Tibial artery (tissue), 4 donors: ENCODE measurements at regions not wholly inside any gene's neighbourhood (a gene's known extent, or its start where the extent isn't known, plus 50 kb on each side); places are given as distances from the start of the nearest gene placed in this dataset.
"Not testable (repeated sequence)": the region's sequence is repeated elsewhere in the genome, so short reads cannot be mapped to it uniquely, and the experiment has no call there.

Source experiments
- DNase-seq, 2 donors: peaks; one replicate each; pipeline ENCODE4 v3.0.0-alpha.2; 2019
- H3K27ac ChIP-seq, 2 donors: fragments of 200-600 bp; sonication (generic) in 1 of 2; 1 replicate in 1 of 2; 2 replicates in 1 of 2; pipeline ENCODE4 v1.5.1; 2018 to 2019; ENCODE audit warnings: mild to moderate bottlenecking in 1 of 2
- H3K27me3 ChIP-seq, 2 donors: fragments of 200-600 bp; sonication (generic) in 1 of 2; one replicate each; pipeline versions ENCODE4 v1.5.1 to v1.6.0; 2016 to 2019
- H3K36me3 ChIP-seq, 3 donors: fragments of 200-600 bp; sonication (generic) in 2 of 3; one replicate each; pipeline ENCODE4 v1.5.1; 2016 to 2019; ENCODE audit warnings: mild to moderate bottlenecking in 2 of 3
- H3K4me1 ChIP-seq, 4 donors: fragments of 200-600 bp; sonication (generic) in 2 of 4; 1 replicate in 3 of 4; 2 replicates in 1 of 4; pipeline ENCODE4 v1.5.1; 2016 to 2019
- H3K4me3 ChIP-seq, 2 donors: fragments of 200-600 bp; sonication (generic) in 1 of 2; 1 replicate in 1 of 2; 2 replicates in 1 of 2; pipeline ENCODE4 v1.5.1; 2018 to 2019; ENCODE audit warnings: mild to moderate bottlenecking in 2 of 2
- H3K9me3 ChIP-seq, 3 donors: fragments of 200-600 bp; sonication (generic) in 1 of 3; one replicate each; pipeline ENCODE4 v1.5.1; 2016 to 2019
- intact Hi-C: fragments of 100-400 bp; cut with DNase I; formaldehyde crosslinking; loops from one replicate; pipeline ENCODE4 v1.15.0; 2023; ENCODE audit warnings: low total_unique reads
- TF ChIP-seq, protein P1 (sequence below), 2 experiments: fragments of 200-600 bp in 1 of 2; fragments of 450-650 bp in 1 of 2; IDR thresholded peaks; one replicate each; pipeline ENCODE4 v1.5.1; 2017 to 2019; ENCODE audit warnings: antibody characterized with exemption in 2 of 2, mild to moderate bottlenecking in 1 of 2, moderate library complexity in 1 of 2

DNA sequence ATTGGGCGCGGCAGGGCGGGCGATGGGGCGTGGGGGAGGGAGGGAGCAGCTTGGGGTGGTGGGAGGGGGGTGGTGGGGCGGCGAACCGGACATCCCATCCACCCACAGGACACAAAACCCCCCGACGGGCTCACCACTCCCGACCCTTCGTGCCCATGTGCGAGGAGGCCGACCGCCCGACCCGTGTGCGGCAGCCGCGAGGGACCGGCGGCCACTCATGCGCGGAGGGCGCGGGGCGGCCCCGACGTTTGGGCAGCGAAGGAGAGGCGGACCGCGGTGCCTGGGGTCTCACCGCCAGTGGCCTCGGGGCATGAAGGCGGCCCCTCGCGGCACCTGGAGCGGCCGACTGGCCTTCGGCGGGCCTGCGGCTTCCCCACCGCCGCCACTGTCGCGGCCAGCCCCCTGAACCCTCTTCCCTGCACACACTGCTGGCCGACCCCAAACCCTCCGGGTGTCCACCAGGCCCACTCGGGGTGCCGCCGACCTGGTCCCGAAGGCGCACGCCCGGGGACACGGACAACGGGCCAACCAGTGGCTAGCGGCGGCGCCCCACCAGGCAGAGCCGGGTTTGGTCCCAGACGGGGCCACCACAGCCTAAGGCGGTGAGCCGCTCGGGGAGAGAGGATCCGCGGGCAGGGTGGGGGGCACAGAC, 94.6 kb upstream of the ANKRD30BL start:
- peaks cover 0 to 17% (median 4%) of the 10 kb centered on the region in 4 donors for H3K4me1 ChIP-seq
- no peak overlapping the region for H3K27ac ChIP-seq
- DNase-seq, result no peak
- H3K36me3 ChIP-seq, result no peaks in the 10 kb centered on the region
- H3K4me3 ChIP-seq, result no peak overlapping the region
- TF ChIP-seq, protein P1, sequence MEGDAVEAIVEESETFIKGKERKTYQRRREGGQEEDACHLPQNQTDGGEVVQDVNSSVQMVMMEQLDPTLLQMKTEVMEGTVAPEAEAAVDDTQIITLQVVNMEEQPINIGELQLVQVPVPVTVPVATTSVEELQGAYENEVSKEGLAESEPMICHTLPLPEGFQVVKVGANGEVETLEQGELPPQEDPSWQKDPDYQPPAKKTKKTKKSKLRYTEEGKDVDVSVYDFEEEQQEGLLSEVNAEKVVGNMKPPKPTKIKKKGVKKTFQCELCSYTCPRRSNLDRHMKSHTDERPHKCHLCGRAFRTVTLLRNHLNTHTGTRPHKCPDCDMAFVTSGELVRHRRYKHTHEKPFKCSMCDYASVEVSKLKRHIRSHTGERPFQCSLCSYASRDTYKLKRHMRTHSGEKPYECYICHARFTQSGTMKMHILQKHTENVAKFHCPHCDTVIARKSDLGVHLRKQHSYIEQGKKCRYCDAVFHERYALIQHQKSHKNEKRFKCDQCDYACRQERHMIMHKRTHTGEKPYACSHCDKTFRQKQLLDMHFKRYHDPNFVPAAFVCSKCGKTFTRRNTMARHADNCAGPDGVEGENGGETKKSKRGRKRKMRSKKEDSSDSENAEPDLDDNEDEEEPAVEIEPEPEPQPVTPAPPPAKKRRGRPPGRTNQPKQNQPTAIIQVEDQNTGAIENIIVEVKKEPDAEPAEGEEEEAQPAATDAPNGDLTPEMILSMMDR (IDR thresholded peaks at IDR 0.05), result no peak
- no peaks in the 10 kb centered on the region for H3K9me3 ChIP-seq
- peaks cover 0 to 31% of the 10 kb centered on the region in 2 donors for H3K27me3 ChIP-seq
- intact Hi-C loops, result no loop called here

- H3K27ac ChIP-seq, H3K36me3 ChIP-seq, intact Hi-C loops, H3K4me3 ChIP-seq, H3K9me3 ChIP-seq: not testable (repeated sequence)
- Histone ChIP-seq H3K27me3 (peaks cover 0 to 31% of the 10 kb centered on the region in 2 donors), H3K4me1 (peaks cover 0 to 17% (median 4%) of the 10 kb centered on the region in 4 donors)
- peak in 1 of 2 donors; percentile 47 for DNase-seq
Observed at GRCh38 chr2:132256903-132257300, 95.2 kb upstream of the ANKRD30BL start.

DNA sequence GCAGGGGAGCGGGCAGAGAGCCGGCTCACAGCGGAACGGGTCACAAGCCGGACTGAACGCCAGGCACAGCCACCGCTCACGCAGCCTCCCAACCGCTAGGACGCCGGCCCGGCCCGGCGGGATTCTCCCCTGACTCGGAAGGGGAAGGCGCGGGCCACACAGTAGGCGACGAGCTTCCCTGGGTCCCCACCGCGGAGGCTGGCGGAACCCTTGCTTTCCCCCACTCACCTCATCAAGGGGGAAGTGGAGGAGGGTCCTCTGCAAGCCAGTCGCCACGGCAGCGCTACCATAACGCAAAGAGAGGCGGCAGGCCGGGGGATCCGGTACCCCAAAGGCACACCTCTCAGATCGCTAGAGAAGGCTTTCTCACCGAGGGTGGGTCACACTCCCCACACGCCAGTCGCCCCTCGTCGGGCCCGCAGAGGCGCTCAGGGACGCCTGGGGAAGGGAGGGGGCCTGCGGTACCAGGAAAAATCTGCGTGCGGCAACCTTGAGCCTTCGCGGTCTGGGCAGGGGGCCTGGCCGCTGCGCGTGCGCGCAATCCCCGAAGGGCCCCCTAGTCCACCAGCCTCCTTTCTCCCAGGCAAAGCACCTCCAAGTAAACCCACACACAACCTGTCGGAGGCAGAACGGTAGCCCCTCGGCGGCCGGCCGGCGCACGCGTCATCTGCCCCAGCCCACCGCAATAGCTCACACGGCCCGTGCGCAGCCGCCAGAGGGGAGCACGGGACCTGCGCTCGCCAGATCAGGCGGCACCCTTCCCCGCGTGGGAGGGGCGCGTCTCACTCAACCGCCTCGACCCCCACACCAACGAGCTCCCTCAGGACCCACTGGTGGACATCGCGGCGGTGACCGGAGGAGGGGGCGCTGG, 95.8 kb upstream of the ANKRD30BL start:
- Histone ChIP-seq H3K27me3 (peaks cover 0 to 31% of the 10 kb centered on the region in 2 donors), H3K4me1 (peaks cover 0 to 17% (median 4%) of the 10 kb centered on the region in 4 donors)
- H3K4me3 ChIP-seq, H3K9me3 ChIP-seq, H3K36me3 ChIP-seq, H3K27ac ChIP-seq, intact Hi-C loops: not testable (repeated sequence)
- DNase-seq, result peak in 1 of 2 donors; percentile 47

GRCh38 chr2:132259276-132259675, 97.5 kb upstream of the ANKRD30BL start:
- Histone ChIP-seq H3K27me3 (peaks cover 0 to 35% of the 10 kb centered on the region in 2 donors), H3K4me1 (peaks cover 0 to 17% (median 4%) of the 10 kb centered on the region in 4 donors)
- H3K4me3 ChIP-seq, intact Hi-C loops, H3K27ac ChIP-seq, H3K9me3 ChIP-seq, DNase-seq, H3K36me3 ChIP-seq: not testable (repeated sequence)

DNA sequence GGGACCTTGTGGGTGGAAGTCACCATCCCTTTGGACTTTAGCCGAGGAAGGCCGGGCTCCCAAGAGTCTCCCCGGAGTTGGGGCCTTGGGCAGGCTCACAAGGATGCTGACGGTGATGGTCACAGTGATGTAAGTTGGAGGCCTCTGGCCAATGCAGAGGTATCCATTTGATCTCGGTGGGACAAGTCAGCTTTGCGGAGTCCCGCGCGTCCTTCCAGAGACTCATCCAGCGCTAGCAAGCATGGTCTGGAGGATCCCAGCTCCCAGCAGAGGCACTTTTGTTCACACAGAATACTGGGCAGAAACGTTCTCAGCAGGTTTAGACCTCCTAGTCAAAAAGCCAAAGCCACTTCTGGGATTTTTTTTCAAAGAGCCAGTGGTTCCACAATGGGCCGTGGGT, 103.8 kb upstream of the ANKRD30BL start:
- peaks cover 0 to 14% (median 11%) of the 10 kb centered on the region in 4 donors for H3K4me1 ChIP-seq
- DNase-seq, H3K9me3 ChIP-seq, H3K27ac ChIP-seq, H3K4me3 ChIP-seq, intact Hi-C loops, H3K36me3 ChIP-seq: not testable (repeated sequence)
- peaks cover 0 to 24% of the 10 kb centered on the region in 2 donors for H3K27me3 ChIP-seq

DNA sequence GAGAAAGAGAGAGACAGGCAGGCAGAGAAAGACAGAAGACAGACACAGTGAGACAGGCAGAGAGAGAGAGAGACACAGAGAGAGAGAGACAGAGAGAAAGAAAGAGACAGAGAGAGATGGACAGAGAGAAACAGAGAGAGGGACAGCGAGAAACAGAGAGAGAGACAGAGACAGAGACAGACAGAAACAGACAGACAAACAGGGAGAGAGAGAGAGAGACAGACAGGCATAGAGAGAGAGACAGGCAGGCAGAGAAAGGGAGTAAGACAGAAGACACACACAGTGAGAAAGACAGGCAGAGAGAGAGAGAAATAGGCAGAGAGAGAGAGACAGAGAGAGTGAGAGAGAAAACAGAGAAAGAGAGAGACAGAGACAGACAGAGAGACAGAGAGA, 105.3 kb upstream of the ANKRD30BL start:
- TF ChIP-seq, protein P1 (IDR thresholded peaks at IDR 0.05), result no peak
- no peak for DNase-seq
- Histone ChIP-seq H3K27me3 (peaks cover 0 to 24% of the 10 kb centered on the region in 2 donors), H3K4me1 (peaks cover 0 to 14% (median 11%) of the 10 kb centered on the region in 4 donors), H3K36me3 (no peaks in the 10 kb centered on the region), H3K9me3 (no peaks in the 10 kb centered on the region), H3K4me3 (no peak overlapping the region), H3K27ac (no peak overlapping the region)
- intact Hi-C loops, result no loop called here

- Histone ChIP-seq H3K27me3 (peaks cover 0 to 24% of the 10 kb centered on the region in 2 donors), H3K4me3 (peak overlapping the region; percentile 21 to 40), H3K4me1 (peaks cover 0 to 14% (median 11%) of the 10 kb centered on the region in 4 donors)
- DNase-seq, H3K27ac ChIP-seq, intact Hi-C loops, H3K36me3 ChIP-seq, H3K9me3 ChIP-seq: not testable (repeated sequence)
Observed at GRCh38 chr2:132267498-132268283, 105.9 kb upstream of the ANKRD30BL start.
